Testis (tissue), 2 donors: ENCODE measurements at regions not wholly inside any gene's neighbourhood (a gene's known extent, or its start where the extent isn't known, plus 50 kb on each side); places are given as distances from the start of the nearest gene placed in this dataset.
"Not testable (repeated sequence)": the region's sequence is repeated elsewhere in the genome, so short reads cannot be mapped to it uniquely, and the experiment has no call there.

Experiments used
- DNase-seq: peaks from one replicate; pipeline ENCODE4 v3.0.0-alpha.2; 2019
- H3K27ac ChIP-seq, 2 donors: fragments of 200-600 bp; sonication (generic); one replicate each; pipeline ENCODE4 v1.5.1; 2019
- H3K27me3 ChIP-seq: fragments of 200-600 bp; sonication (generic); one replicate; pipeline ENCODE4 v1.5.1; 2019
- H3K36me3 ChIP-seq: fragments of 200-600 bp; sonication (generic); one replicate; pipeline ENCODE4 v1.5.1; 2017; ENCODE audit warnings: low read depth; ENCODE audit errors: missing control alignments
- H3K4me1 ChIP-seq: fragments of 200-600 bp; sonication (generic); one replicate; pipeline ENCODE4 v1.5.1; 2019
- H3K4me3 ChIP-seq, 2 donors: fragments of 200-600 bp; sonication (generic); one replicate each; pipeline ENCODE4 v1.5.1; 2017 to 2019
- H3K9me3 ChIP-seq: fragments of 200-600 bp; sonication (generic); one replicate; pipeline ENCODE4 v1.5.1; 2017
- CTCF ChIP-seq, 3 experiments: fragments of 450-650 bp in 2 of 3; fragments of 200-600 bp in 1 of 3; sonication (generic) in 1 of 3; IDR thresholded peaks; one replicate each; pipeline ENCODE4 v1.5.1; 2016 to 2019; ENCODE audit warnings: antibody characterized with exemption in 3 of 3, mild to moderate bottlenecking in 2 of 3, moderate library complexity in 1 of 3
- POLR2A ChIP-seq: fragments of 450-650 bp; IDR thresholded peaks from one replicate; pipeline ENCODE4 v1.6.1; 2017; ENCODE audit warnings: antibody characterized with exemption, mild to moderate bottlenecking, moderate library complexity
- WGBS, 2 donors: methylation state at CpG; one replicate each; pipeline ENCODE4 v1.1.5; 2018; 5-methylcytosine and 5-hydroxymethylcytosine counted together
- intact Hi-C: fragments of 100-400 bp; cut with DNase I; formaldehyde crosslinking; loops from one replicate; pipeline ENCODE4 v1.15.1; 2023; ENCODE audit warnings: low total_unique reads

- TF ChIP-seq CTCF (IDR thresholded peaks at IDR 0.05) (no peak), POLR2A (no peak)
- intact Hi-C loops: no loop called here
These were observed 392.3 kb downstream of the CCER1 start for GRCh38 chr12:90562671-90563070.

GRCh38 chr12:90548595-90548994 lies 406.4 kb downstream of the CCER1 start:
- TF ChIP-seq POLR2A: no peak
- TF ChIP-seq CTCF (IDR thresholded peaks at IDR 0.05): no peak
- Histone ChIP-seq H3K4me3 (no peak overlapping the region), H3K9me3 (no peaks in the 10 kb centered on the region), H3K27me3 (no peaks in the 10 kb centered on the region), H3K4me1 (no peaks in the 10 kb centered on the region), H3K27ac (no peak overlapping the region), H3K36me3 (no peaks in the 10 kb centered on the region)
- DNase-seq: no peak
- intact Hi-C loops: no loop called here
- 77 to 93% methylated on average over 1 of the region's 1 CpG for WGBS, 2 donors

More at GRCh38 chr12:90562671-90563070, 392.3 kb downstream of the CCER1 start:
- no peak overlapping the region for H3K4me3 ChIP-seq
- DNase-seq: no peak
- no peak overlapping the region for H3K27ac ChIP-seq
- H3K4me1 ChIP-seq: no peaks in the 10 kb centered on the region
- no peaks in the 10 kb centered on the region for H3K36me3 ChIP-seq
- H3K9me3 ChIP-seq: no peaks in the 10 kb centered on the region
- no peaks in the 10 kb centered on the region for H3K27me3 ChIP-seq

GRCh38 chr12:90546511-90546910 lies 408.5 kb downstream of the CCER1 start:
- no peaks in the 10 kb centered on the region for H3K4me1 ChIP-seq
- H3K9me3 ChIP-seq: no peaks in the 10 kb centered on the region
- WGBS, 2 donors: 71 to 75% methylated on average over 3 of the region's 3 CpGs
- intact Hi-C loops: no loop called here
- DNase-seq: no peak
- TF ChIP-seq CTCF (IDR thresholded peaks at IDR 0.05) (no peak), POLR2A (no peak)
- H3K27ac ChIP-seq: no peak overlapping the region
- H3K36me3 ChIP-seq: no peaks in the 10 kb centered on the region
- H3K27me3 ChIP-seq: no peaks in the 10 kb centered on the region
- H3K4me3 ChIP-seq: no peak overlapping the region

GRCh38 chr12:90543841-90544240 lies 411.1 kb downstream of the CCER1 start:
- no peaks in the 10 kb centered on the region for H3K9me3 ChIP-seq
- 82 to 90% methylated on average over 4 of the region's 4 CpGs for WGBS, 2 donors
- no peaks in the 10 kb centered on the region for H3K27me3 ChIP-seq
- no peak for DNase-seq
- intact Hi-C loops: no loop called here
- no peaks in the 10 kb centered on the region for H3K4me1 ChIP-seq
- no peak overlapping the region for H3K4me3 ChIP-seq
- H3K36me3 ChIP-seq: no peaks in the 10 kb centered on the region
- H3K27ac ChIP-seq: no peak overlapping the region
- no peak for TF ChIP-seq CTCF (IDR thresholded peaks at IDR 0.05)
- TF ChIP-seq POLR2A: no peak

GRCh38 chr12:90543374-90543773 lies 411.6 kb downstream of the CCER1 start:
- DNase-seq: no peak
- Histone ChIP-seq H3K4me1 (no peaks in the 10 kb centered on the region), H3K27me3 (no peaks in the 10 kb centered on the region), H3K4me3 (no peak overlapping the region), H3K27ac (no peak overlapping the region), H3K9me3 (no peaks in the 10 kb centered on the region), H3K36me3 (no peaks in the 10 kb centered on the region)
- 44 to 67% methylated on average over 1 of the region's 1 CpG for WGBS, 2 donors
- TF ChIP-seq POLR2A: no peak
- no peak for TF ChIP-seq CTCF (IDR thresholded peaks at IDR 0.05)
- intact Hi-C loops: no loop called here

- 86% methylated on average over 1 of the region's 1 CpG; no CpG with 5 or more reads in 1 of the 2 donors for WGBS, 2 donors
These were observed 412.1 kb downstream of the CCER1 start for GRCh38 chr12:90542852-90543251.

GRCh38 chr12:90533828-90534227 lies 421.1 kb downstream of the CCER1 start:
- H3K9me3 ChIP-seq, H3K27me3 ChIP-seq, intact Hi-C loops, H3K27ac ChIP-seq, H3K4me1 ChIP-seq, H3K4me3 ChIP-seq, DNase-seq, H3K36me3 ChIP-seq: not testable (repeated sequence)
- WGBS, 2 donors: 77 to 100% methylated on average over 1 of the region's 1 CpG

More at GRCh38 chr12:90542852-90543251, 412.1 kb downstream of the CCER1 start:
- intact Hi-C loops, H3K27me3 ChIP-seq, H3K36me3 ChIP-seq, DNase-seq, H3K27ac ChIP-seq, H3K9me3 ChIP-seq, H3K4me3 ChIP-seq, H3K4me1 ChIP-seq: not testable (repeated sequence)
